ENCODE measurements at regions not wholly inside any gene's neighbourhood (a gene's known extent, or its start where the extent isn't known, plus 50 kb on each side); places are given as distances from the start of the nearest gene placed in this dataset.

DNA sequence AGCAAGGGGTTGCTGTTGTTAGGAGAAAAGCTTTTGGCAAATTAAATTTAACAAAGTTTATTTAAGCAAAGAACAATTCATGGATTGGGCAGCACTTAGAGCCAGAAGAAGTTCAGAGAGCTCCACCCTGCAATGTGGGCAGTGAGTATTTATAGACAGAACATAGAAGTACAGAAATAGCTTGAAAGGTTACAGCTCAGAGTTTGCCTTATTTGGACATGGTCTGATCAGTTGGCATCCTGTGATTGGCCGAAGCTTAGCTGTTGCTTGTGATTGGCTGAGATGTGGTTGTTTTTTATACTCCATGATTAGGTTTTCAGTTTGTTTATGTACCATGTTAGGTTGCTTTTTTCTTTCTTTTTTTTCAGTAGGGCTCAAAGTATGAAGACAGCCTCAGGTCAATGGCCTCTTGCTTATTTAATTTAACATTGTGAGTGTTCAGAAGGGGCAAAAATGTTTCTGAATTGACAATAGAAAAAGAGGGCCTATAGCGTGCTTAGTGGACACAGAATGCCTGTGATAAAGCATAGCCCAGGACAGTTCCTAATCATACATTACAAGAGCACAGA is 293.8 kb downstream of the IGSF11 start:
- DNase-seq (ENCODE audit: low read depth in 4 of 4, low spot score in 3 of 4): no peak

DNA sequence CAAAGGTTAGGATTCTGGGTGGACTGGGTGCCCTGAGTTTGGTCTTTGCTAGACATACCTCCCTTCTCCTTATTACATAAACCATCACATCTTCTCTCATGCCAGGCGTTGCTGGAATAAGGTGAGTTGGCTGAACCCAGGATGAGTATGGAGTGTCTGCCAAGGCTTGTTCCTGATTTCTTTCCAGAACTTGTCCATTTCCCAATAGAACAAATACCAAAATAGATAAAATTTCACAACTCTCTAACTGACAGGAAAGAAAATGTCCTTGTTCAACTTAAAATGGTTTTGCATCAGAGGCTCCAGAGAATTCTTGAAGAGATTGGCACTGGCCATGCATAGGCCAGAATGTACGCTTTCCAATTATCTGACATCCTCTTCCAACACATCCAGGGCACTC is 291.9 kb downstream of the IGSF11 start:
- DNase-seq (ENCODE audit: low read depth in 4 of 4, low spot score in 3 of 4): no peak

DNA sequence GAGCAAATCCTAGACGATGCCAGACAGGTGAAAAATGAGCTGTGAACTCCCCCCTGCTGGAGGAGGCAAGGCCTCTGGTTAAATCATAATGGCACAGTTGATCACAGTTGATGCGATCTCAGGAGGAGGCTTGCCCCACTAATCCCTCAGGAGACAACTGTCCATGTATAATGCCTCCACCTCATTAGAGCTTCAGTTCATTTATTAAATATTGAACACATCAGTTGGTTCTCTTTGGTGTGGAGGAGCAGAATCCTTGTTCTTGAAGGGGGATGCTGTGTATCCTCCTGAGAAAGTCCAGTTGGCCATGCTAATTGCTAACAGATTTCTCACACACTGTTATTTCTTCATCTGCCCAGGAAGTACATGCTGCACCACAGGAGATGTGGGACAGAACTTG is 290.5 kb downstream of the IGSF11 start:
- no peak for DNase-seq (ENCODE audit: low read depth in 4 of 4, low spot score in 3 of 4)

DNA sequence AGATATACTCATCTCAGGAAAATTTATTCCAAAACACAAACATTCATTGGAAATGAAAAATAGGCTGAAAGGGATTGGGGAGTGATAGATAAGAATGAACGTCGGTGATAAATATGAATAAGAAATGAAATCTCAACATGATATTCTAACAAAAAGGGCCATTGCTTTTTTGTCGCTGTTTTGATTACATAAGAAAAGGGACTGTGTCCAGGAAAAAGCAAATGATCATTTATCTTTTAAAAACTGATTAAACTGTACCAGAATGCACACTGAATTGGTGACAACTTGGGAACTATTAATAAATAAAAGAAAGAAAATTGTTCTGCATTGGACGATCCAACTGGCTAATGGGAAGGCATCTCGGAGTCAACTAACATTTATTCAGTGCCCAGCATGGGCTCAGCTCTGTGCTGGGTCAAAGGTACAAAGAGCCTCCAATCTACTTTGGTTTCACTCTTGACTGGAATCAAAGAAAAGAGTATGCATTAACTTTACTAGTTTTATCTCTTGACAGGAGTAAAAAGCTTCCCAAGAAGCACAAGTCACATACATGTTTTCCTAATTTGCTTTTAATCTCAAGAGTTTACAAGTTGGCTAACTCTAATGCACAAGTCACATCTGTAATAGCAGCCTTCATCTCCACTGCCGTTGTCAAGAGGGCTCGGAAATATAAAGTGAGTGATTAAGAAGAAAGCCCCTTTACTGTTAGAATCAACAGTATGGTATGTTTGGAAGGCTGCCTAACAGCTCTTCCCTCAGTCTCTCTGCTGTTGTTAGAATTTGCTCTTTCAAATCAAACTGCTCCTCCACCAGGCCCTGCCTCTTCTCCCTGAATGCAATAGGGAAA is 280.0 kb downstream of the IGSF11 start:
- no peak for DNase-seq (ENCODE audit: low read depth in 4 of 4, low spot score in 3 of 4)

DNA sequence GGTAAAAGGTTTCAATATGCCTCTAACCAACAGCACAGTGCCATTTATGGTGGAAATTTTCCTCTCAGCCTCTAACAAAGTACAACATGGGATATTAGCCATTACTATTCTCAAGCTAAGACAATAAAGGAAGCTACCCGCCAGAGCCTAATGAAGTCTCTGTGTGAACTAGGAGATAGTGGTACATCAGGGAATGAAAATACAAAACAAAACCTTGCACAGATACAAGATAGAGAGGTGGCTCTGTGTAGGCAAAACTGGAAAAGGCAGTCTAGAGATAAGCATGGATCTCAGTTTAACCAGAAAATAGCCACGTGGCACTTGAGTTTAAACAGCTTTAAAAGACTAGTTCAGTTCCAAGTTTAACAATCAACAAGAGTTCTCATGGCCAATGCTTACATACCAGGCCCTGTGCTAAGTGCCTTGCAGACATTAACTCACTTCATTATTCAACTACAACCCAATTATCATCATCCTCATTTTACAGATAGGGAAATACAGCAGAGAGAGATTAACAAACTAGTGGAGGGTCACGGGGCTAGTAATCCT is 279.3 kb downstream of the IGSF11 start:
- no peak for DNase-seq (ENCODE audit: low read depth in 4 of 4, low spot score in 3 of 4)

DNA sequence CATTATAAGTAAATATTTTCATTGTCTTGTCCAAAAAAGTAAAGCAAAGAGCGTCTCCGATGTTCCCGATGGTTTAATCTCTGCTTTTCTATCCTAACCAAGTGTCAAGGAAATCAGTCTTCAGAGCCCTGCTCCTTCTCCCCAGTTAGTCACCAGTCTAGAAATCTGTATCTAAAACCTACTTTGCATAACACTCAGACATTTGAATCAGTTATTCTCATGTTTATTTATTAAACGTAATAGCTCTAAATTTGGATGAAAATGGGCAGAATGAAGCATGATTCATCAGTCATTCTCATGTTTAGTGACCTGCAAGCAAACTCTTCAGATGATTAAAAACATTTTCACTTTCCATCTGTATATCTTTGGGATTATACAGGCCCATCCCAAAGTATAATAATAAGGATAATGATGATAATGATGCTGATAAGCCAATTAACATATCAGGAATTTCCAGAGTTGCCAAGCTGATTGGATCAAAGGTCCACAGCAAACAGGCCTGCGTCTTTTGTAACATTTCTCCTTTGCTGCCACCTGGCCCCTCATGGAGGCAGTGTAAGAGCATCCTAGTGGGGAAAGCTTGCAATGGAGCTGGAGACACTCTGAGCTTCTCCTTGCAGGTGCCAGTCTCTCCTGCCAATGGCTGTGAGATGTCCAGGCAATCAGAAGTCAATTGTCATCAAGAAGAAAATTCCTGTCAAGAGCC is 273.9 kb downstream of the IGSF11 start:
- DNase-seq (ENCODE audit: low read depth in 4 of 4, low spot score in 3 of 4): no peak

DNA sequence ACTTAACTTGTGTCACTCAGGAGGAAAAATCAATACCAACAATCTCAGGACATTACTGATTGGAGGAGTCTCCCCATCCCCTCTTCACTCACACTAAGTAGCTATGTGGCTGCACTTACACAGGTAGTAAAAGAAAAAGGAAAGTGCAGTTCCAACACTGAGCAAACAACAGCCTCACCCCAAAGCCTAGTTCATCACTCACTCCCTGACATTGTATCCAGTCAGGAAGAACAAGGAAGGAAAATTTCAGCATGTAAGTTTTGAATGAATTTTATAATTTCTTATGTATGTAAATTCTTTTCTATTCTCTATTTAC is 273.4 kb downstream of the IGSF11 start:
- DNase-seq (ENCODE audit: low read depth in 4 of 4, low spot score in 3 of 4): no peak

DNA sequence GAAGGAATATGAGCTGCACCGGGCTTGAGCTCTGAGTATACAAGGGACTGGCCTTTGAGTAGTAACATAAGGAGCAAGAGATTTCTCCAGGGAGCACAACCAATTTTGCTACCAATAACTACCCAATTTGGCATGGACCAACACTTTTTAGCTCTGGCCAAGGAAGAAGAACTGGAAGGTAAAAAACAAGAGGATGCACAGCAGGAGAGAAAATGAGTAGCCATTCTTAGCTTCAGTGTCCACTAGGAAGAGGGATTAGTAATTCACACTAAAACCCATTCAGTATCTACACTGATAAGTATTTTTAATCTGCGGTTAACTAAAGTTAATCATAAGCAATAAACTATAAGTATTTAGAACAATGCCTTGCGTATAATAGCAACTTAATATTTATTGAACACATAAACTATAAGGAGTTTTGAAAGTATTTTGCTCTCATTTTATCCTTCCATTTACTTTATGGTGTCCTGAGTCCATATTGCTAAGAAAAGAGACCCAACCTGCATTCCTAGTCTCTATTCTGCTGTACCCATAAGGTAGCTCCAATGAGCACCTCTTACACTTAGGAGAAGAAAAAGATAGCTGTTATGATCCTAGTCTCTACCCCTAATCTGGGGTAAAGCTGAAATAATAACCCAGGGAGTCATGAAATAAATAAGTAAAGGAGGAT is 268.9 kb downstream of the IGSF11 start:
- no peak for DNase-seq (ENCODE audit: low read depth in 4 of 4, low spot score in 3 of 4)

DNA sequence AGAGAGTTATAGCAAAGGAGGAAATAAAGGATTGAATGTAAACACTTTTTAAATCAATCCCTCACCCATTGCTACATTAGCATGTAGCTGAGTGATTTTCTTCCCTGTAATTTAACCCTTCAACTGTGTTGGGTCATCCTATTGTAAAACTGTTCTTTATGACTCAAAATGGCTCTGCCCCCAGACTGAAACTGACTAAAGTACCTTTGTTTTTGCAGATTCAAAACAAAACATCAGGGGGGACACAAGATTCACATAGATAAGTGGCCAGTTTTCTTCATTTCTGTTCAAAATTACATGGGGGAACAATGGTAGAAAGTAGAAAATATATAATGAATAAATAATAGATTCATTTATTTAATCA is 268.4 kb downstream of the IGSF11 start:
- no peak for DNase-seq (ENCODE audit: low read depth in 4 of 4, low spot score in 3 of 4)

DNA sequence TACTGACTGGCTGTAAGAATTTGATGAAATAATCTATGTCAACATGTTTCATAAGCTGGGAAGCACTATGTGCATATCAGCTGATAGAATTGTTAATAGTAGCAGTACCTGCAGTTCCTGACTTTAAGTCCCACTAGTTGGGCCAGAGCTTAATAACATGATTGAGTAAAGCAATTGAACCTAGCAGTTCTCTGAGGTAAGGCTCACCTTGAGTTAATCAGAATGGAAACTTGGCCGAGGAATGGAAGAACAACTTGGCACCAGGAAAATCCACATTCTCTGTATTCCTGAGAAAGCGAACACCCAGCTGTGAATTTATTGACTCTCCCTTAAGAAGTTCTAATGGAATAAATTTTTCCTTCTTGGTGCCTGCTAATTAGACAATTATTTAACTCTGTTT is 262.6 kb downstream of the IGSF11 start:
- no peak for DNase-seq (ENCODE audit: low read depth in 4 of 4, low spot score in 3 of 4)

DNA sequence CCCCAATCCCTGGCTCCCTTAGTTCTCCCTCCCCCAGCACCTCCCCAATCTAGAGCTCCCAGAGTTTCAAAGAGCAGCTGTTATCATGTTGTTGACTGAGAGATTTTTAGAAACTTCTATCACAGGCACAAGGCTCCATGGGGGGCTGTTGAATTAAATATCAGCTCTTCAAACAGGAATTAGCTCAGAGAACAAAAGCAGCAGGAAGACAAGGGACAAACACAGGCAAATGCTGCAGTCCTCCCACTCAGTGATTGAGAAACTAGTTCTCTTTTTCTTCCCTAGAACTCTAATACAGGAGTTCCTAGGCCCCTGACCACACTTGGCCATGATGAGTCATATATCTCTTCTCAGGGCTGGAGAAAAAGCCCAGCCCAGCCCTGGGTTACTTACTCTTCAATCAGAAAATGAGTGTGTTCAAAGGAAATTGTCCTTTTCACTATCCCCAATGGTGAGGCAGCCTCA is 262.1 kb downstream of the IGSF11 start:
- no peak for DNase-seq (ENCODE audit: low read depth in 4 of 4, low spot score in 3 of 4)

DNA sequence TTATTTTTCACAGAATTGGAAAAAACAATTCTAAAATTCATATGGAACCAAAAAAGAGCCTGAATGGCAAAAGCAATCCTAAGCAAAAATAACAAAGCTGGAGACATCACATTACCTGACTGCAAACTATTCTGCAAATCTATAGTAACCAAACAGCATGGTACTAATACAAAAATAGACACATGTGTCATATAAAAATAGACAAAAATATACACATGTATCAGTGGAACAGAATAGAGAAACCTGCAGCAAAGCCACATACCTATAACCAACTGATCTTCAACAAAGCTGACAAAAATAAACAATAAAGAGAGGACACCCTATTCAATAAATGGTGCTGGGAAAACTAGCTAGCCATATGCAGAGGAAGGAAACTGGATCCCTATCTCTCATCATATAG is 259.6 kb downstream of the IGSF11 start:
- no peak for DNase-seq (ENCODE audit: low read depth in 4 of 4, low spot score in 3 of 4)

DNA sequence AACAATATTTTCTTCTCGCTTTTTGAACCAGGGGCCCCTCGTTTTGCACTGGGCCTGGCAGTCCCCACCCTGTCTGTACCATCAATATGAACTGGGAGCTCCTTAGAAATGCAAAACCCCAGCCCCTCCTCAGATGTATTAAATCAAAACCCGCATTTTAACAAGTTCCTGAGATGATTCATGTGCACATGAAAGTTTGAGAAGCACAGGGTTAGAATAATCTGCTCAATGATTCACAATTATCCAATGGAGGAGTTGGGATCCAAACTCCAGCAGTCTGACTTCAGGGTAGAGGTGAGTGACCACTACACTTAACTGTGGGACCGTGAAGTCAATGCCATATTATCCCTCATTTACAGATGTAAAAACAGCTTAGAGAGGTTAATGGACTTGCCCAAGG is 256.4 kb downstream of the IGSF11 start:
- no peak for DNase-seq (ENCODE audit: low read depth in 4 of 4, low spot score in 3 of 4)

DNA sequence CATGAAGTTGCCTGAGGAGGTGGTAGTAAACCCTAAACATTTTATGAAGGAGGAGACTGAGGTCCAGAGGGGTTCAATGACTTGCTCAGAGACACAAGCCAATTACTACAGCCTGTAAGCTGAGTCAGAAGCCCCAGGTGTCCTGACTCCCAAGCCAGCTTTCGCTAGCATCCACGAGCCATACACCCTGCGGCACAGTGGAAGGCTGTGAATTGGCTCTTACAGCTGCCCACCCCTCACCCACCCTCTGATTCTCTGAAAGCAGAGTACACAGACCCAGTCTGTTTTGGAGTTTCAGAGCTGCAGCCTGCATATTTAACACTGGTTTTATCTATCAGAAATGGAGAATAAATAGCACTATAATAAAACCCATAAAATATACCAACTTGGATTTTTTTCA is 253.4 kb downstream of the IGSF11 start:
- no peak for DNase-seq (ENCODE audit: low read depth in 4 of 4, low spot score in 3 of 4)

DNA sequence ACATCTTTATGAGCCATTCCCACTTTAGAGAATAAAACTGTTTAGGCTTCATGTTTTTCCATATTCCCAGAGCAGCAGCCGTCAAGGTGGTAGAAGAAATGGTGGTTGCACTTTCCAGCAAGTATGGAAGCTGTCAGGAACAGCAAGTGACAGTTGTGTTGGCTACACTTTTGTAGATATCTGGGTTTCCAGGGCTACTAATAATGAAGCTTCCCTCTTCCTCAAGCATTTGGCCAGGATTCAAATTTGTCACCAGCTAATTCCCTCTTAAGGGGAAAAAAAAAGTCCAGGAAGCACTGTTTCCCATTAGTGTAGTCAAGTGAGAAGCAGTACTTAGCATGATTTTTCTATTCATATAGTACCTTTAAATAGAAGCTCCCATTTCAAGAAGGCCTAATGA is 252.8 kb downstream of the IGSF11 start:
- DNase-seq (ENCODE audit: low read depth in 4 of 4, low spot score in 3 of 4): no peak

DNA sequence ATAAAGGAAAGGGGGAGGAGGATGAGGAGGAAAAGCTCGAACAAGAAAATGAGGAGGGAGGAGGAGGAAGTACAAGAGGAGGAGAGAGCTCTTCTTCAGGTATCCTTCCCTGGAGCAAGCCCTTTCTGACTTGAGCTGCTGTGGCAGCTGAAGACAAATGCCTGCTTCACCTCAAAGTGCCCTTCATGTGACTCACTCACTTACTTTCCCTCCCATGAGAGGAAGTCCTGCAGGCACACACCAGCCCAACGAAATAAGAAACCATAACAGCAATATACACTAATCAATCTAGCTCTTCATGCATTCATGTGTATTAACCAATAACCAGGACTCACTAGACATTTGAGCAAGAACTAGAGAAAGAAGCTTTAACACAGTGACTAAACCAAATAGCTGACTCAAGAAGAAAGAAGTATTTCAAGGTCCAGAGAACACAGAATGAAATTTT is 251.9 kb downstream of the IGSF11 start:
- no peak for DNase-seq (ENCODE audit: low read depth in 4 of 4, low spot score in 3 of 4)

DNA sequence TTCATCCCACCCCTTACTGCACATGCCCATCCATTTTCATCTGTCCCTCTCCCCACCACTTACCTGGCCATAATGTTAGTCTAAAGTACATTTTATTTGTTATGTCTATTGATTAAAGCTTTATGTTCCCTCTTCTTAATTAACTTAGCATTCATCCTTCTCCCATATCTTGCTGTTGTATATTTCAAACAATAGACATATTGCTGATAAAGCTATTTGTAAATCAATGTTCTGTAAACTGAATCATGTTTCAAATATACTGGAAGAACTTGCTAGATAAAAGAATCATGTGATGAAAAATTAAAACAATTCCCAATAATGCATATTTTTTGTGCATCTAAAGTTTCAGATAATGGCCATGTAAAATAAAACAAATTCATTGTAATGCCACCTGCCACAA is 249.2 kb downstream of the IGSF11 start:
- no peak for DNase-seq (ENCODE audit: low read depth in 4 of 4, low spot score in 3 of 4)

DNA sequence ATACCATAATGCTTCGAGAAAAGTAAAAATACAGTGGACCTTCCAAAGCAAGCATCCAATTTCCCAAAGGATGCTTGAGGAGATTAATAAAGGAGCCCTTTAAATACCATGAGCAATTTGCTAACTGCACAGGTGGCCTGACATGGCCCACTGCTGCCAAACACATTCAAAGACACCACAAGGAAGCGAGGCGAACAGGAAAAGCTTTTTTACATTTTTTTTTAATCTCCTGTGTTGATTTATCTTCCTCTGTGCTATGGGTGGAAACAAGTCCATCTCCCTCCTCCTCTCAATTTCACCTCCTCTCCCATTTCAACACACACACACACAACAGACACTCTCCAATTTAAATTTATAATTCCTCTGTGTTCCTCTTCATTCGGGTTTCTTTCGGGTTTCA is 243.4 kb downstream of the IGSF11 start:
- DNase-seq (ENCODE audit: low read depth in 4 of 4, low spot score in 3 of 4): no peak

DNA sequence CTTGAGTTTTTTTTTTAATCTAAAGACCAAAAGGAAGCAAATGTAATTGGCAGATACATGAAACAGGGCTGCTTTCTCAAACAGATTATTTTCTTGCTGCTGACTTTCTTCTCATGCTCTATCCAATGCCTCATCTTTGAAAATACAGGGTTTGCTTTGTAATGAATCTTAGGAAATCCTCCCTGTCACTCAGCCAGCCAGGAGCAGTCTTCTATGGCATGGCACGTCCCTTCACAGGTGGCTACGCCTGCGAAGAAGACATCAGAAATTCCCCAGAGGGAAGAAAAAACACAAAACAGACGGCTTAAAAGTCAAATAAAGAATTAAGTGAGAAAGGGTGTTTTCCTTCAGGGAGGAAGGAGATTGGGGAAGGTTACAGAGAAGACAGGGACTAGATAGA is 242.5 kb downstream of the IGSF11 start:
- DNase-seq (ENCODE audit: low read depth in 4 of 4, low spot score in 3 of 4): no peak

DNA sequence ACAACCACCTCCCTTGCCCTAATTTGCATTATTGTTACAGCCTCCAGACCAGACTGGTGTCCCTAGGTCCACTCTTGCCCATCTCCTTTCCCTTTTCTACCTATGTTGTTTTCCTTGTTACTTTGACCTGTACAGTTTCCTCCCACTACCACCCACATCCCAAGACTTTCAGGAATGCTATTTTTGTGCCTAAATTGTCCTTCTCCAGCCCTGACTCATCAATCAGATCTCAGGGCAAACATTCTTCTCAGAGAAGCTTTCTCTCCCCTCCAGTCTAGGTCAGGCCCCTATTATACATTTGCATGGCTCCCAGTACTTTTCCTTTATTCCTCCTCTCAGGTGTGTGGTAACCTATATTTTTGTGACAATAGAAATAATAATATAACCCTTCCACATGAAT is 241.5 kb downstream of the IGSF11 start:
- DNase-seq (ENCODE audit: low read depth in 4 of 4, low spot score in 3 of 4): no peak

DNA sequence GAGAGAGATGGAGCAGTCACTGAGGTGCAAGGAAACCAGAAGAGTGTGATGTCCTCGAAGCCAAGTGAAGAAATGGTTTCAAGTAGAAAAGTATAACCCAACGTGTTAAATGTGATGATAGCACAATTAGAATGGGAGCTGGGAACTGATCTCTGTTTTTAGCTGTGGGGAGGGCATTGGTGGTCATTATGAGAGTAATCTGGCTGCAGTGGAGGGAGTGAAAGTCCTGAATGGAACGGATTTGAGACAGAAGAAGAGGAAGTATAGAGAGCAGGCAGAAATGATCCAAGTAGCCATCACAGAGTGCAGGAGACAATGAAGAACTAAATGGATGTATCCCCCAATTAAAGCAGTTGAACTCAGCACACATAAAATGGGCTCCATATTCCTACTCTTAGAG is 235.3 kb downstream of the IGSF11 start:
- DNase-seq (ENCODE audit: low read depth in 4 of 4, low spot score in 3 of 4): no peak

All from left renal pelvis (tissue), 4 donors.